Pancreas (tissue), 10 donors: ENCODE measurements at regions not wholly inside any gene's neighbourhood (a gene's known extent, or its start where the extent isn't known, plus 50 kb on each side); places are given as distances from the start of the nearest gene placed in this dataset.

Experiments used
- ATAC-seq, 4 donors: fragments of 200-7000 bp; cut with Tn5 transposase; one replicate each; pipeline versions ENCODE4 v1.8.0 to v1.9.1; 2020; ENCODE audit warnings: mild to moderate bottlenecking in 4 of 4, moderate library complexity in 4 of 4
- DNase-seq, 6 donors: peaks; one replicate each; pipeline ENCODE4 v3.0.0-alpha.2; 2020
- FAIRE-seq: peaks from 2 replicates; lab custom pipeline; 2012; peaks lifted over from hg19 to GRCh38; lab: Jason Lieb, UNC
- H3K27ac ChIP-seq, 4 donors: fragments of 200-600 bp; sonication (generic); 1 replicate in 3 of 4; 2 replicates in 1 of 4; pipeline versions ENCODE4 v1.5.0 to v1.8.0; 2020
- H3K27me3 ChIP-seq, 4 donors: fragments of 200-600 bp; one replicate each; pipeline ENCODE4 v1.8.0; 2021
- H3K36me3 ChIP-seq, 3 donors: fragments of 200-600 bp; sonication (generic) in 1 of 3; one replicate each; pipeline versions ENCODE4 v1.5.0 to v1.8.0; 2020 to 2021
- H3K4me1 ChIP-seq, 3 donors: fragments of 200-600 bp; one replicate each; pipeline ENCODE4 v1.8.0; 2021
- H3K4me3 ChIP-seq, 4 donors: fragments of 200-600 bp; sonication (generic) in 2 of 4; one replicate each; pipeline versions ENCODE4 v1.5.0 to v1.8.0; 2020 to 2021
- H3K9me3 ChIP-seq, 4 donors: fragments of 200-600 bp; one replicate each; pipeline ENCODE4 v1.8.0; 2021
- WGBS, 2 donors: extraction: QIAGEN DNeasy Blood & Tissue Kit; methylation state at CpG; one replicate each; pipeline ENCODE4 v1.1.7; 2013; 5-methylcytosine and 5-hydroxymethylcytosine counted together
- intact Hi-C, 3 donors: fragments of 100-400 bp; cut with DNase I; formaldehyde crosslinking; loops; one replicate each; pipeline versions ENCODE4 v1.11.1 to v1.14.2; 2022
- TF ChIP-seq, protein P1 (sequence below), 4 donors: fragments of 200-600 bp; sonication (generic) in 3 of 4; IDR thresholded peaks; one replicate each; pipeline versions ENCODE4 v1.5.0 to v1.8.0; 2021; ENCODE audit warnings: antibody characterized with exemption in 4 of 4
- donor health status: healthy with polysubstance abuse.
- donor health status: DM: no; HTN: no; CAD: no; lungs with moderate emphysema.
- donor health status: DM: no; HTN: no; CAD: no.
- donor health status: control.
- donor health status: control.
- donor health status: Bipolar disorder and iron deficiency.
- donor health status: DM: yes; HTN: yes; CAD: no.
- donor health status: DM: no; HTN: no; CAD: no.
- donor health status: DM: no; HTN: no; CAD: no.
- donor health status: DM: yes; HTN: yes; CAD: no.

- H3K27ac ChIP-seq = no peak overlapping the region
- DNase-seq (no peak), FAIRE-seq (no peak), ATAC-seq (no peak)
- no peaks in the 10 kb centered on the region for H3K9me3 ChIP-seq
- no peaks in the 10 kb centered on the region for H3K4me1 ChIP-seq
- TF ChIP-seq, protein P1, sequence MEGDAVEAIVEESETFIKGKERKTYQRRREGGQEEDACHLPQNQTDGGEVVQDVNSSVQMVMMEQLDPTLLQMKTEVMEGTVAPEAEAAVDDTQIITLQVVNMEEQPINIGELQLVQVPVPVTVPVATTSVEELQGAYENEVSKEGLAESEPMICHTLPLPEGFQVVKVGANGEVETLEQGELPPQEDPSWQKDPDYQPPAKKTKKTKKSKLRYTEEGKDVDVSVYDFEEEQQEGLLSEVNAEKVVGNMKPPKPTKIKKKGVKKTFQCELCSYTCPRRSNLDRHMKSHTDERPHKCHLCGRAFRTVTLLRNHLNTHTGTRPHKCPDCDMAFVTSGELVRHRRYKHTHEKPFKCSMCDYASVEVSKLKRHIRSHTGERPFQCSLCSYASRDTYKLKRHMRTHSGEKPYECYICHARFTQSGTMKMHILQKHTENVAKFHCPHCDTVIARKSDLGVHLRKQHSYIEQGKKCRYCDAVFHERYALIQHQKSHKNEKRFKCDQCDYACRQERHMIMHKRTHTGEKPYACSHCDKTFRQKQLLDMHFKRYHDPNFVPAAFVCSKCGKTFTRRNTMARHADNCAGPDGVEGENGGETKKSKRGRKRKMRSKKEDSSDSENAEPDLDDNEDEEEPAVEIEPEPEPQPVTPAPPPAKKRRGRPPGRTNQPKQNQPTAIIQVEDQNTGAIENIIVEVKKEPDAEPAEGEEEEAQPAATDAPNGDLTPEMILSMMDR (IDR thresholded peaks at IDR 0.05) = no peak
- no peaks in the 10 kb centered on the region for H3K27me3 ChIP-seq
- no peak overlapping the region for H3K4me3 ChIP-seq
- no peaks in the 10 kb centered on the region for H3K36me3 ChIP-seq
- intact Hi-C loops = no loop called here
These were observed 278.9 kb downstream of the PIK3C3 start for GRCh38 chr18:42233908-42234307.

DNA sequence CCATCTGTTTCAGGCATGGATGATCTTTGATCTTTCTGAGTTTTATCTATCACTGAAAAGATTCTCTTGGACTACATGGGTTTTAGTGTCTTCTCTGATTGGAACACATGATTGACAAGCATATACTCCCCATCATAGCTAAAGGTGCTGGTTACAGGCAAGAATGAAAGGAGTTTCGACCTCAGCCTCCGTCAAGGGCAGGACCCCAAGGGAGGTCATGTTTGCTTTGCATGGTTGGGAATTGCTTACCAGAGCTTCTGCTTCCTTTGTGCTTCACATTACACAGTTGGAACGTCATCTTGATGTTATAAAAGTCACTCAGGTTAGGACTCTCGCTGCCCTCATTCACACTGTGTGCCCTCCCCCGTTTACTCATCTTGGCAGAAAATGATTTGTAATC lies 287.7 kb downstream of the PIK3C3 start:
- intact Hi-C loops = no loop called here
- TF ChIP-seq, protein P1 (IDR thresholded peaks at IDR 0.05) = no peak
- Histone ChIP-seq H3K27ac (no peak overlapping the region), H3K36me3 (no peaks in the 10 kb centered on the region), H3K27me3 (no peaks in the 10 kb centered on the region), H3K4me3 (no peak overlapping the region), H3K4me1 (no peaks in the 10 kb centered on the region), H3K9me3 (no peaks in the 10 kb centered on the region)
- WGBS, 2 donors = 36 to 37% methylated on average over 5 of the region's 5 CpGs
- ATAC-seq (no peak), DNase-seq (no peak), FAIRE-seq (no peak)

DNA sequence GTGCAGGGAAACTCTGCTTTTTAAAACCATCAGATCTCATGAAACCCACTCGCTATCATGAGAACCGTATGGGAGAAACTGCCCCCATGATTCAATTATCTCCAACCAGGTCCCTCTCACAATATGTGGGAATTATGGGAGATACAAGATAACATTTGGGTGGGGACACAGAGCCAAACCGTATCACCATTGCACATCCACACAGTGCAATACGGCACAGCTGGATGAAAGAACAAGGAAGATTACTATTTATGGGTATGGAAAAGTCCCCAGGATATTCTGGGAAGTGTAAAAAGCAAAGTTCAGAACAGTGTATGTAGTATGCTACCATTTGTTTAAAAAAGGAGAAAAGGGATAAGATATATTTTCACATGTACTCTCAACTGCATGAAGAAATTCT lies 290.1 kb downstream of the PIK3C3 start:
- no peaks in the 10 kb centered on the region for H3K9me3 ChIP-seq
- ATAC-seq (no peak), DNase-seq (no peak), FAIRE-seq (no peak)
- WGBS, 2 donors = 71 to 86% methylated on average over 4 of the region's 4 CpGs
- no peaks in the 10 kb centered on the region for H3K27me3 ChIP-seq
- TF ChIP-seq, protein P1 (IDR thresholded peaks at IDR 0.05) = no peak
- intact Hi-C loops = no loop called here
- no peak overlapping the region for H3K27ac ChIP-seq
- no peaks in the 10 kb centered on the region for H3K4me1 ChIP-seq
- no peak overlapping the region for H3K4me3 ChIP-seq
- no peaks in the 10 kb centered on the region for H3K36me3 ChIP-seq

DNA sequence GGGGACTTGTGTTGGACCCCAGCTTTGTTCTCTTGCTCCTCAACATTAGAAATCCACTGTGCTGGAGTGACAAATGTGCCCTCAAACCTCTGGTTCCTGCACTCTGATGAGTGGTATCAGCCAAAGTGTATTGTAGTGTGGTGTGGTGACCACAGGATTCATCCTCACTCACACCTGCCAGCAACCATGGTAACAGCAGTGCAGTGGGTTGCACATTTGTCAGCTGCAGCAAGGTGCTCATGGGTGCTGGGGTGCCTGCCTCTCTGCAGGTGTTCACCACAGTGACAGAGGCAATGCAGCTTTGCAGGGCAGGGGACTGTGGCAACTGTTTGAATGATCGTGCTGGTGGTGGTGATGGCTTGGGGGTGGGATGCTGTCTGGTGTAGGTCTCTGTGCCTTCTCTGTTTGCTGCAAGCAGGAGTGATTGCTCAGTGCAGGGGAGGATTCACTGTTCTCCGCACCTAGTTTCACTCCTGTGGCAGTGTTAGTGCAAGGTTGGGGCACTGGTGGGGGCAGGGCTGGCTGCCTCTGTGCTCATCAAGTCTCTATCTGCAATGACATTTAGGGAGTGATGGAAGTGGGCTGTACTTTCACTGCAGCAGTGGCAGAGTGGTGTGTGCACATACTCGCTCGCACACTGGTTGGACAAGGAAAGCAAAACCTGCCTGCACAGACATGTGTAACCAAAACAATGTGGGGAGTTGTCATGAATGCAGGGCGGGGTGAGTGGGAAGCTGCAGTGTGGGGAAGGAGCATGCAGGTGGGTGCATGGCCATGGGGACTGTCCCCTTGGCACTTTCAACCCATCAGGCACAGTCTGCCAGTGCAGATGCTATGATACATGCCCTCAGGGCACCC lies 301.1 kb downstream of the PIK3C3 start:
- H3K27me3 ChIP-seq = no peaks in the 10 kb centered on the region
- no peaks in the 10 kb centered on the region for H3K36me3 ChIP-seq
- FAIRE-seq (no peak), DNase-seq (peak in 1 of 6 donors; percentile 24), ATAC-seq (no peak)
- H3K4me3 ChIP-seq = no peak overlapping the region
- WGBS, 2 donors = 66 to 72% methylated on average over 5 of the region's 5 CpGs
- H3K27ac ChIP-seq = no peak overlapping the region
- H3K4me1 ChIP-seq = no peaks in the 10 kb centered on the region
- TF ChIP-seq, protein P1 (IDR thresholded peaks at IDR 0.05) = no peak
- H3K9me3 ChIP-seq = no peaks in the 10 kb centered on the region
- intact Hi-C loops = loop anchor here in 1 of 3 donors (10.0 kb wide), 1 partner anchor 61 kb away; no protein-coding TSS in a partner anchor
